HG03039 (cell line): ENCODE measurements at regions not wholly inside any gene's neighbourhood (a gene's known extent, or its start where the extent isn't known, plus 50 kb on each side); places are given as distances from the start of the nearest gene placed in this dataset.
"Not testable (repeated sequence)": the region's sequence is repeated elsewhere in the genome, so short reads cannot be mapped to it uniquely, and the experiment has no call there.

Experiments used
- ATAC-seq: cut with Tn5 transposase; IDR thresholded peaks from one replicate; pipeline ENCODE4 v1.9.1; 2021; ENCODE audit warnings: mild to moderate bottlenecking, moderate library complexity; ENCODE audit not compliant: unreplicated experiment

DNA sequence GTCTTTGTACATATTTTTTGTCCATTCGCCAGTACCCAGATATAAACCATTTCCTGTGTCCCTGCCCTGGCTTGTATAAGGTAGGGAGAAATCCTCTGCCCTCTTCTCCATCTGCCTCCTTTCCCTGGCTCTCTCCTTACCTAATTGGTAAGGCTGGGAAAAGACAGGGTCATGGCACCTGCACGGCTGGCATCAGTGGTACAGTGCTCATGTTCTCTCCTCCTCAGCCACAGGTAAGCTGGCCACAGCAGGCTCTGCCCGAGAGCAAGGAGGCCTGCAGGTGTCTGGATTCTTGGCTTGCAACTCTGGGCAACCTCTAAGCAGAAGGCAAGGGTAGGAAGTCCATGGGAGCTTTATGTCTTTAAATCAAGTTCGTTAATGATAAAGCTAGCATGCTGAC, 419.9 kb downstream of the BUD13 start:
- ATAC-seq: no peak

DNA sequence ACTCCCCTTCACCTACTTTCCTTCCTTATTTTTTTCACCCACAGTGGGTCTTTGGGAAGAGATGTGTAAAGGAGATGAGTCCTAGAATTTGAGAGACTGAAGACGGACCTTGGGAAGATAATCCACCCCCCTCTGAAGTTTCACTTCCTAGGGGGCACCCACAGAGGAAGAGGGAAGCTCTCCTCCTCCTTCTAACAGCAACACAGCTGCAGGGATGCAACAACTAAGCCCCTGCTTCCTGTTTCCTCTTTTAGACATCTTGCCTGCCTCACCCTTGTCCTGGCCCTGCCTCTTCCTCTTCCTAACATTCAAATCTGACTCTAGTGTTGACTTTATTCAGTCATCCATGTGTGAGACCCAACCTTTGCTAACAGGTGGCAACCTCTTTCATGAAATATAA, 424.6 kb downstream of the BUD13 start:
- ATAC-seq: no peak

DNA sequence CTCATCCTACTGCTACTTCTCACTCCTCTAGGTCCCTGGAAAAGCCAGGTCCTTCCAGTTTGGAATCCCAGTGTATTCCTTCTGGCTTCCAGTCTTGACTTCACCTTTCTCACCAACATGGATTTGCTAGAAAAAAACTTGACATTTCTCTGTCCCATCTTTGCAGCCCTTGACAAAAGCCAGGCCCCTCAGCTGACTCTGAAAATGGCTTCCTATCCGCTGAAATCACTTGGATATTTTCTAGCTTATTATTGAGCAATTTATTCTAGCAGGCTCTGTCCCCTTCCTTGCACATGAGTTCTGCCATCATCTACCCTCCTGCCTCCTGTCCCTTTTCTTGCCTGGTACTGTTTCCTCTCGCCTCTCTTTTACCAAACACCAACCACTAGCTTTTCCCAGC, 427.2 kb downstream of the BUD13 start:
- no peak for ATAC-seq

GRCh38 chr11:116344601-116345000, 428.2 kb downstream of the BUD13 start:
- no peak for ATAC-seq

GRCh38 chr11:116343270-116343669, 429.5 kb downstream of the BUD13 start:
- no peak for ATAC-seq

DNA sequence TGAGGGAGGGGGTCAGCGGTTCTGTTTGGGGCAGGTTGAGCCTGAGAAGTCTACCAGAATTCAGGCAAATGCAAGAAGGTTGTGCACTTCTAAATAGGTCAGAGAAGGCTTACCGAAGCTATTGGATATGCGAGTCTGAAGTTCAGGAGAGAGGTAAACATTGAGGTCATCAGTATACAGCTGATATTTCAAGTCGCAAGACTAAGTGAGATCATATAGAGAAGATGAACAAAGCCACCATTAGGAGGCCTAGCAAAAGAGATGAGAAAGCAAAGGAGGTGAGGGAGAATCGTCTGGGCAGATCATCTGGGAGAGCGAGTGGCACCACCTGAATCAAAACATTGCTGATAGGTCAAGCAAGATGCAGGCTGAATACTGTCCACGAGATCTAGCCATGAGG, 430.6 kb downstream of the BUD13 start:
- no peak for ATAC-seq

GRCh38 chr11:116339306-116340098, 433.3 kb downstream of the BUD13 start:
- ATAC-seq: no peak

GRCh38 chr11:116338500-116338899, 434.3 kb downstream of the BUD13 start:
- ATAC-seq: not testable (repeated sequence)

- no peak for ATAC-seq
Measured at GRCh38 chr11:116336540-116336939, 436.2 kb downstream of the BUD13 start.

GRCh38 chr11:116335891-116336290, 436.9 kb downstream of the BUD13 start:
- ATAC-seq: no peak

- no peak for ATAC-seq
Measured at GRCh38 chr11:116335078-116335477, 437.7 kb downstream of the BUD13 start.

GRCh38 chr11:116334596-116334995, 438.2 kb downstream of the BUD13 start:
- no peak for ATAC-seq

GRCh38 chr11:116333001-116333535, 439.7 kb downstream of the BUD13 start:
- ATAC-seq: no peak

DNA sequence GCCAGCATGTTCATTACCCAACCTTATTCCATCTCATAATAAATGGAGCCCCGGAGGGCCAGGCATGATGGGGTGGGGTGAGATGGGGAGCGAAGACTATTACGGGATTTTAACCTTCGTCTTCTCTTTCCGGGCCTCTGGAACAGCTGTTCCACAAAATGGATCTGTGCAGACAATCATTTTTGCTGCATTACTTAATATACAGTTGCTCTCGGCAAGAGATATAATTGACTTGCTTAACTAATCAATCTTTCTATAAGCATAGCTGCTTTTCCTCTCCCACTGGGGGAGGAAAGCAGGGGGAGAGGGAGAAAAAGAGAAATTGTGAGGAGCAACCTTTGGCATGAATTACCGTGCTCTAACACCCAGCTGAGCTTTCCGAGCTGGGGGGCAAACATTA, 440.4 kb downstream of the BUD13 start:
- ATAC-seq: no peak

DNA sequence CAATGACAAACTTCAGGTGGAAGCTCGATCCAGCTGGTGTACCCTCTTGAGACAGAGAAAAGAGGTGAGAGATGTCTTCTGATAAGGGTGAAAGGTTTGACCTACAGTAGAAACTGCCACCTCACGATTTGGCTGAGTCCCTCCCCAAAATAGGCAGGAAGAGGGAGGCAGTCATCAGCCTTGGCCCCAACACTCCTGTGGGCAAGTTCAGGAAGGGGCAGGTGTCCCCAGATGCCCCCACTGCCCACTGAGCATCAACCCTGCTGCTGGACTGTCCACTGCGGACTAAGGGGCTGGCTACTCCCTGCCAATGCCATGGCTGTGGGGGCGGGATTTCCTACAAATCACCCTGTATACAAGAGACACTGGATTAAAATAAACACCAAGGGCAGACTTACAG, 441.4 kb downstream of the BUD13 start:
- no peak for ATAC-seq

DNA sequence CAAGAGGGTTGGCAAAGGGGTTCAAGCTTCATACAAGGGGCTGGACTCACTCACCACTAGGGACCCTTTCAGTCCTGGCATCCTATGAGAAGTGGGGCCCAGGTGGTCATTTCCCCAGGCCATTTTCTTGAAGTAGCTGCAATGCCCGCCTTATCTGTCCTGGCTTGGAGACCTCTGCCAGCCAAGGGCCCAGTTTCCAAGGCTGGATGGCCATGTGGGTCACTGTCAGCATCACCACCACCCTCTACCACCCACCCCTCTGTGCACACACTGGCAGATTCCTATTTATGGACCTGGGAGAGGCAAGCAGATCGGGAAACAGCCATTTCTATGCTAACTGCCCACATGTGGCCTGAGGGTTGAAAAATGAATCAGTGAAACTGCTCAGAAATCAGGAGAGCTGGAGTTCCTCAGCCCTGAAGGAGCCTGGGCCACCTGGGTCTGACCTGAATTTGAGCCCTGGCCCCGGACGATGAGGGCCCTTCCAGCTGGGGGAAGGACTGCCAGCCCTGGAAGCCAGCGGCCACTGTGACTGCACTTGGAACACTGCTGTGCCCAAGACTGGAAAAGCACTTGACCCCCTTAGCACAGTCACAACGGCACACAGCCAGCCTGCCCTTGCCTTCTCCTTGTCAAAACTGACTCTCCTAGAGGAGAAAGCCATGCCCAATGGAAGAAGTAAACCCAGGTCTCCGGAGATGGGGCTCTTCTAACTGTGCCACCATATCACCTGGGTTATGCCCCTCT, 442.2 kb downstream of the BUD13 start:
- ATAC-seq: no peak

GRCh38 chr11:116329354-116330090, 443.3 kb downstream of the BUD13 start:
- no peak for ATAC-seq

- no peak for ATAC-seq
Measured at GRCh38 chr11:116328851-116329250, 443.9 kb downstream of the BUD13 start.

DNA sequence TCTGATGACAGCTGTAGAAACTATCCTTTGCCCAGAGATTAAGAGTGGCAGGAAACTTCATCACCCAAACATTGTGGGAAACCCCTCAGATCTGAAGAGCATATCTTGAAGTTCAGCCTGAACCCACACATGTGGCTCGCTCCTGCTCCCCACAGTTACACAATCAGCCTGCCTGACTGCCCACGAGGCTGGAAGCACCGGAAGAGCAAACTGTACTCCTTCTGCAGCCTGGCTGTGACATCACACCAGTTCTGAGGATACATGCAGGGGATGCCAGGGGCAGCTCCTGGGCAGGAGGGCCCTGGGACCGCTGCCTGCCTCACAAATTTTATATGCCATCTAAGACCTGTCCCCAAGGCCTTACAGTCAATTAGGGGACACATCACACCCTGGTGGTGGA, 444.4 kb downstream of the BUD13 start:
- no peak for ATAC-seq

DNA sequence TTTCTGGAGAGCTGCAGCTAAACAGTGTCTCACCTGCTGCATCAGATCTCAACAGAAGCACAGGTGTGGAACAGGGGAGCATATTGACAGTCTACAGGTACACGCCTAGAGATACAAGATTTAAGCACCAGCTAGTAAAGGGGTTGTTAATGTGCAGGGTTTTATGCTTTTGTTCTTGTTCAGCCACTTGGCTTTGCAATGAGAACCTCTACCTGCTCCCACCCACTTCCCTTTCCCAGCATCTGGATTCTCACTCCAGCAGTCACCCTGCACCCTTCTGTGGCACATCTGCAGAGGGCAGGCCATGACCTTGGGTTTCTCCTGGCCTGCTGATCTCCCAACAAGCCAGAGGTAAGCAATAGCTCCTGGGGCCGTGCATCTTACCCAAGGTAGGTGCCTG, 446.6 kb downstream of the BUD13 start:
- ATAC-seq: no peak

DNA sequence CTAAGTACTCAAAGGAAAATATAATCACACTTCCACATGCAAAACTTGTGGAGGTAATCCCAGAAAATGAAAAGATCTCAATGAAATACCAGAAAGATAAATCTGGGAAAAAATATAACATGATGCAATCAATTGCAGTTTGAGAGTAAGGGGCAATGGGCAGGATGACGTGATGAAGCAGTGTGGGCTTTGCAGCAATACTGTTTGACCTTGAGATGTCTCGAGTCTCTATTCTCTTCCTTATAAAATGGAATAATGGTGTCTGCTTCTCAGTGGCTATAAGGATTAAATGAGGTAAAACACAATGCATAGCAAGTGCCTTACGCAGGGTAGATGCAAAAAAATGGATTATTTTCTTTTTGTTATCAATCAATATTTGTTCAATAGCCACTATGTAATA, 447.5 kb downstream of the BUD13 start:
- no peak for ATAC-seq
